H9 (cell line): ENCODE measurements at regions not wholly inside any gene's neighbourhood (a gene's known extent, or its start where the extent isn't known, plus 50 kb on each side); places are given as distances from the start of the nearest gene placed in this dataset.

Experiments
- DNase-seq: peaks from one replicate; pipeline ENCODE4 v3.0.0-alpha.2; 2017
- H2AFZ ChIP-seq: one replicate; pipeline ENCODE4 v1.6.1; 2013; ENCODE audit warnings: mild to moderate bottlenecking, low read length, control low read depth, moderate library complexity
- H2AK5ac ChIP-seq: 2 replicates; pipeline ENCODE4 v1.6.1; 2013; ENCODE audit warnings: low read length, control low read depth, mixed read lengths; ENCODE audit not compliant: insufficient read length
- H2BK120ac ChIP-seq: one replicate; pipeline ENCODE4 v1.6.1; 2013; ENCODE audit warnings: low read depth, mild to moderate bottlenecking, low read length, control low read depth, inconsistent platforms; ENCODE audit not compliant: poor library complexity, severe bottlenecking
- H2BK12ac ChIP-seq: 2 replicates; pipeline ENCODE4 v1.6.1; 2013; ENCODE audit warnings: low read length, control low read depth, mixed read lengths, low read depth; ENCODE audit not compliant: insufficient read length
- H2BK15ac ChIP-seq: 2 replicates; pipeline ENCODE4 v1.6.1; 2013; ENCODE audit warnings: low read depth, low read length, control low read depth
- H2BK20ac ChIP-seq: one replicate; pipeline ENCODE4 v1.6.1; 2013; ENCODE audit warnings: low read depth, mild to moderate bottlenecking, low read length, control low read depth, inconsistent platforms; ENCODE audit not compliant: poor library complexity, severe bottlenecking
- H2BK5ac ChIP-seq: 2 replicates; pipeline ENCODE4 v1.6.1; 2013; ENCODE audit warnings: low read length, control low read depth, mixed read lengths; ENCODE audit not compliant: insufficient read length
- H3K14ac ChIP-seq: 2 replicates; pipeline ENCODE4 v1.6.1; 2013; ENCODE audit warnings: low read length, control low read depth; ENCODE audit not compliant: insufficient read depth
- H3K18ac ChIP-seq: 2 replicates; pipeline ENCODE4 v1.6.1; 2013; ENCODE audit warnings: low read depth, mild to moderate bottlenecking, mixed read lengths, low read length, control low read depth; ENCODE audit not compliant: insufficient read length
- H3K23ac ChIP-seq: 2 replicates; pipeline ENCODE4 v1.6.1; 2013; ENCODE audit warnings: low read length, control low read depth, mixed read lengths, low read depth; ENCODE audit not compliant: insufficient read length
- H3K23me2 ChIP-seq: 2 replicates; pipeline ENCODE4 v1.6.1; 2013; ENCODE audit warnings: low read depth, mild to moderate bottlenecking, mixed read lengths, low read length, control low read depth; ENCODE audit not compliant: insufficient read length, poor library complexity, severe bottlenecking
- H3K27ac ChIP-seq: 2 replicates; pipeline ENCODE4 v1.5.1; 2013; ENCODE audit warnings: low read length, control low read depth, mixed read lengths, low read depth; ENCODE audit not compliant: insufficient read length
- H3K27me3 ChIP-seq: 2 replicates; pipeline ENCODE4 v1.6.1; 2013; ENCODE audit warnings: low read length, control low read depth, inconsistent platforms; ENCODE audit not compliant: insufficient read depth
- H3K4ac ChIP-seq: 2 replicates; pipeline ENCODE4 v1.6.1; 2013; ENCODE audit warnings: low read depth, mild to moderate bottlenecking, control low read depth, inconsistent platforms, low read length, moderate library complexity
- H3K4me1 ChIP-seq: 2 replicates; pipeline ENCODE4 v1.6.1; 2013; ENCODE audit warnings: low read length, control low read depth, inconsistent platforms; ENCODE audit not compliant: insufficient read depth
- H3K4me2 ChIP-seq: 2 replicates; pipeline ENCODE4 v1.6.1; 2013; ENCODE audit warnings: low read length, control low read depth, mixed read lengths; ENCODE audit not compliant: insufficient read length, insufficient read depth
- H3K56ac ChIP-seq: 2 replicates; pipeline ENCODE4 v1.6.1; 2013; ENCODE audit warnings: low read depth, mild to moderate bottlenecking, mixed read lengths, low read length, control low read depth; ENCODE audit not compliant: insufficient read length
- H3K79me1 ChIP-seq: 2 replicates; pipeline ENCODE4 v1.6.1; 2013; ENCODE audit warnings: low read depth, mild to moderate bottlenecking, moderate library complexity, low read length, control low read depth, inconsistent platforms; ENCODE audit not compliant: insufficient read depth, poor library complexity, severe bottlenecking
- H3K79me2 ChIP-seq: 2 replicates; pipeline ENCODE4 v1.6.1; 2013; ENCODE audit warnings: low read length, control low read depth, inconsistent platforms; ENCODE audit not compliant: insufficient read depth
- H3K9ac ChIP-seq: 2 replicates; pipeline ENCODE4 v1.6.1; 2013; ENCODE audit warnings: low read length, control low read depth, mixed read lengths; ENCODE audit not compliant: insufficient read length; ENCODE audit errors: extremely low read depth
- H3K9me3 ChIP-seq: one replicate; pipeline ENCODE4 v1.6.1; 2013; ENCODE audit warnings: low read depth, low read length, inconsistent platforms; ENCODE audit not compliant: control insufficient read depth
- H3T11ph ChIP-seq: one replicate; pipeline ENCODE4 v1.6.1; 2013; ENCODE audit warnings: mild to moderate bottlenecking, low read length, control low read depth, inconsistent platforms
- H4K20me1 ChIP-seq: one replicate; pipeline ENCODE4 v1.6.1; 2013; ENCODE audit not compliant: control insufficient read depth, insufficient read length, insufficient read depth
- H4K5ac ChIP-seq: 2 replicates; pipeline ENCODE4 v1.6.1; 2013; ENCODE audit warnings: low read depth, mild to moderate bottlenecking, mixed read lengths, low read length, control low read depth; ENCODE audit not compliant: insufficient read length
- H4K8ac ChIP-seq: replicated peaks from 2 replicates; pipeline ENCODE4 v1.6.1; 2013; ENCODE audit warnings: low read length, control low read depth, mixed read lengths, low read depth; ENCODE audit not compliant: insufficient read length
- H4K91ac ChIP-seq: 2 replicates; pipeline ENCODE4 v1.6.1; 2013; ENCODE audit warnings: low read depth, mild to moderate bottlenecking, moderate library complexity, mixed read lengths, low read length, control low read depth; ENCODE audit not compliant: insufficient read length
- H3K27ac Mint-ChIP-seq, 3 experiments: 2 replicates in 2 of 3; 3 replicates in 1 of 3; pipeline ENCODE4 v1.8.0; 2020 to 2021; ENCODE audit warnings: mixed read lengths in 3 of 3, mild to moderate bottlenecking in 1 of 3, moderate library complexity in 1 of 3
- H3K27me3 Mint-ChIP-seq: 2 replicates; pipeline ENCODE4 v1.8.0; 2021; ENCODE audit warnings: low read depth, mild to moderate bottlenecking, moderate library complexity, mixed read lengths
- H3K36me3 Mint-ChIP-seq, 3 experiments: 2 replicates in 2 of 3; 3 replicates in 1 of 3; pipeline ENCODE4 v1.8.0; 2020 to 2021; ENCODE audit warnings: low read depth in 3 of 3, mixed read lengths in 3 of 3; ENCODE audit not compliant: insufficient read depth in 1 of 3
- H3K4me1 Mint-ChIP-seq, 2 experiments: 2 replicates each; pipeline ENCODE4 v1.8.0; 2020; ENCODE audit warnings: mixed read lengths in 2 of 2
- H3K4me3 Mint-ChIP-seq, 2 experiments: 2 replicates in 1 of 2; 3 replicates in 1 of 2; pipeline ENCODE4 v1.8.0; 2020 to 2021; ENCODE audit warnings: mild to moderate bottlenecking in 2 of 2, mixed read lengths in 2 of 2, moderate library complexity in 1 of 2
- H3K9me3 Mint-ChIP-seq, 2 experiments: 2 replicates in 1 of 2; 3 replicates in 1 of 2; pipeline ENCODE4 v1.8.0; 2020; ENCODE audit warnings: mild to moderate bottlenecking in 2 of 2, mixed read lengths in 2 of 2, moderate library complexity in 1 of 2
- WGBS: extraction: QIAGEN DNeasy Blood & Tissue Kit; methylation state at CpG from one replicate; pipeline ENCODE4 v1.1.7; 2013; ENCODE audit warnings: missing lambda C conversion rate, low lambda C conversion rate, mixed read lengths; ENCODE audit not compliant: insufficient read length; ENCODE audit errors: extremely low coverage; 5-methylcytosine and 5-hydroxymethylcytosine counted together
- TF ChIP-seq, protein P1 (sequence below): fragments of 200-600 bp; sonication (generic); conservative IDR thresholded peaks from 3 replicates; pipeline ENCODE4 v1.8.0; 2021; ENCODE audit warnings: antibody characterized with exemption, mild to moderate bottlenecking

DNA sequence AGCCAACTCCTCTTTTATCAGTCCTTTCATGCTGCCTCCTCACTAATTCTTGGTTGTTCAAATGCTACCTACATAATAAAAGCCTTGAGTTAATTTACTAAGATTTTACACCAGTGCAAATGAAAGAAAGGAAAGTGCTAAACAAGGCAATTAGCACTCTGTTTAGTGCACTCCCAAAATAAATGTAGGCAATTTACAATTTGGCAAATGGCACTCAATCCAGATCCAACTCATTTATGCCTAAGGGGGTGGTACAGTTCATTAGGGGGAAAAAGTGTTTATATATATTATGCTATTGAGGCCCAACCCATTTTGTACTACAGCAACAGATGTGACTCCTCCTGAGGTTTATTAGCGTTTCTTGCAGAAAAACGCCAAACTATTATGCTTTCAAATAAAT, 370.1 kb downstream of the NR2F2 start:
- Histone ChIP-seq H3K4me2 (no peak overlapping the region), H2BK120ac (no peak overlapping the region), H3K23me2 (no peaks in the 10 kb centered on the region), H3K18ac (no peak overlapping the region), H4K20me1 (no peaks in the 10 kb centered on the region), H3K27ac (no peak overlapping the region), H3K79me2 (no peaks in the 10 kb centered on the region), H4K8ac (no peak overlapping the region), H3K23ac (no peak overlapping the region), H2BK20ac (no peak overlapping the region), H3K14ac (no peak overlapping the region), H4K91ac (no peak overlapping the region), H2BK15ac (no peak overlapping the region), H2AK5ac (no peak overlapping the region), H4K5ac (no peak overlapping the region), H2BK12ac (no peak overlapping the region), H2BK5ac (no peak overlapping the region), H3K4me1 (peaks cover 13% of the 10 kb centered on the region), H3K9me3 (no peaks in the 10 kb centered on the region), H3K4ac (no peak overlapping the region), H3K9ac (no peak overlapping the region), H2AFZ (no peak overlapping the region), H3K79me1 (no peaks in the 10 kb centered on the region), H3K56ac (no peak overlapping the region), H3T11ph (no peak overlapping the region), H3K27me3 (no peaks in the 10 kb centered on the region)
- H3K36me3 Mint-ChIP-seq, result no peaks in the 10 kb centered on the region
- WGBS, result no CpG with 5 or more reads among the region's 2 CpGs
- peaks cover 69% of the 10 kb centered on the region in 2 experiments for H3K4me1 Mint-ChIP-seq
- DNase-seq, result no peak
- H3K27me3 Mint-ChIP-seq, result no peaks in the 10 kb centered on the region
- H3K9me3 Mint-ChIP-seq, result no peaks in the 10 kb centered on the region
- H3K4me3 Mint-ChIP-seq, result no peak overlapping the region
- peak overlapping the region in 2 of 3 experiments; percentile 35 to 62; a peak in 3 of 7 replicates for H3K27ac Mint-ChIP-seq
- TF ChIP-seq, protein P1, sequence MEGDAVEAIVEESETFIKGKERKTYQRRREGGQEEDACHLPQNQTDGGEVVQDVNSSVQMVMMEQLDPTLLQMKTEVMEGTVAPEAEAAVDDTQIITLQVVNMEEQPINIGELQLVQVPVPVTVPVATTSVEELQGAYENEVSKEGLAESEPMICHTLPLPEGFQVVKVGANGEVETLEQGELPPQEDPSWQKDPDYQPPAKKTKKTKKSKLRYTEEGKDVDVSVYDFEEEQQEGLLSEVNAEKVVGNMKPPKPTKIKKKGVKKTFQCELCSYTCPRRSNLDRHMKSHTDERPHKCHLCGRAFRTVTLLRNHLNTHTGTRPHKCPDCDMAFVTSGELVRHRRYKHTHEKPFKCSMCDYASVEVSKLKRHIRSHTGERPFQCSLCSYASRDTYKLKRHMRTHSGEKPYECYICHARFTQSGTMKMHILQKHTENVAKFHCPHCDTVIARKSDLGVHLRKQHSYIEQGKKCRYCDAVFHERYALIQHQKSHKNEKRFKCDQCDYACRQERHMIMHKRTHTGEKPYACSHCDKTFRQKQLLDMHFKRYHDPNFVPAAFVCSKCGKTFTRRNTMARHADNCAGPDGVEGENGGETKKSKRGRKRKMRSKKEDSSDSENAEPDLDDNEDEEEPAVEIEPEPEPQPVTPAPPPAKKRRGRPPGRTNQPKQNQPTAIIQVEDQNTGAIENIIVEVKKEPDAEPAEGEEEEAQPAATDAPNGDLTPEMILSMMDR, result no peak
